NCI-H526 (cell line): ENCODE measurements at regions not wholly inside any gene's neighbourhood (a gene's known extent, or its start where the extent isn't known, plus 50 kb on each side); places are given as distances from the start of the nearest gene placed in this dataset.
"Not testable (repeated sequence)": the region's sequence is repeated elsewhere in the genome, so short reads cannot be mapped to it uniquely, and the experiment has no call there.

Source experiments
- DNase-seq, 2 experiments: peaks; one replicate each; lab custom pipeline; 2025; lab: John Stamatoyannopoulos, UW

GRCh38 chr7:106562711-106563366 lies 98.1 kb downstream of the CCDC71L start:
- DNase-seq, result no peak

- DNase-seq, result no peak
Observed at GRCh38 chr7:106561666-106562411, 99.1 kb downstream of the CCDC71L start.

- DNase-seq, result no peak
Observed at GRCh38 chr7:106561151-106561550, 99.8 kb downstream of the CCDC71L start.

GRCh38 chr7:106560482-106560881 lies 100.5 kb downstream of the CCDC71L start:
- no peak for DNase-seq

GRCh38 chr7:106556244-106556643 lies 104.7 kb downstream of the CCDC71L start:
- not testable (repeated sequence) for DNase-seq

GRCh38 chr7:106554623-106555022 lies 106.3 kb downstream of the CCDC71L start:
- not testable (repeated sequence) for DNase-seq

- DNase-seq, result no peak
Observed at GRCh38 chr7:106553446-106553836, 107.5 kb downstream of the CCDC71L start.

- DNase-seq, result no peak
Observed at GRCh38 chr7:106552645-106553445, 108.1 kb downstream of the CCDC71L start.

- no peak for DNase-seq
Observed at GRCh38 chr7:106551936-106552335, 109.0 kb downstream of the CCDC71L start.

- DNase-seq, result no peak
Observed at GRCh38 chr7:106548491-106548890, 112.5 kb downstream of the CCDC71L start.

GRCh38 chr7:106545275-106545674 lies 115.7 kb downstream of the CCDC71L start:
- no peak for DNase-seq

GRCh38 chr7:106543221-106543757 lies 117.7 kb downstream of the CCDC71L start:
- no peak for DNase-seq

- peak; percentile 65 to 88 for DNase-seq
Observed at GRCh38 chr7:106542550-106543220, 118.3 kb downstream of the CCDC71L start.

- no peak for DNase-seq
Observed at GRCh38 chr7:106538638-106539037, 122.3 kb downstream of the CCDC71L start.

GRCh38 chr7:106537119-106537518 lies 123.8 kb downstream of the CCDC71L start:
- DNase-seq, result no peak

GRCh38 chr7:106536079-106536478 lies 124.9 kb downstream of the CCDC71L start:
- no peak for DNase-seq

GRCh38 chr7:106535234-106535932 lies 125.6 kb downstream of the CCDC71L start:
- DNase-seq, result no peak

- no peak for DNase-seq
Observed at GRCh38 chr7:106534271-106534846, 126.6 kb downstream of the CCDC71L start.

GRCh38 chr7:106530183-106530582 lies 130.8 kb downstream of the CCDC71L start:
- DNase-seq, result not testable (repeated sequence)

GRCh38 chr7:106526617-106527016 lies 134.3 kb downstream of the CCDC71L start:
- not testable (repeated sequence) for DNase-seq

- DNase-seq, result no peak
Observed at GRCh38 chr7:106524690-106525059, 136.3 kb downstream of the CCDC71L start.
